Gastrocnemius medialis (tissue), 4 donors: ENCODE measurements at regions not wholly inside any gene's neighbourhood (a gene's known extent, or its start where the extent isn't known, plus 50 kb on each side); places are given as distances from the start of the nearest gene placed in this dataset.

Experiments used
- CTCF ChIP-seq, 5 experiments: fragments of 450-650 bp in 3 of 5; fragments of 200-600 bp in 2 of 5; sonication (generic) in 2 of 5; IDR thresholded peaks in 4 of 5; conservative IDR thresholded peaks in 1 of 5; 1 replicate in 4 of 5; 2 replicates in 1 of 5; pipeline ENCODE4 v1.5.1; 2016 to 2019; ENCODE audit warnings: antibody characterized with exemption in 5 of 5, mild to moderate bottlenecking in 3 of 5, moderate library complexity in 3 of 5
- POLR2A ChIP-seq, 2 donors: fragments of 450-650 bp; IDR thresholded peaks; one replicate each; pipeline ENCODE4 v1.6.1; 2017; ENCODE audit warnings: antibody characterized with exemption in 2 of 2, mild to moderate bottlenecking in 2 of 2, moderate library complexity in 2 of 2

GRCh38 chr10:109264004-109264403 lies 659.3 kb downstream of the XPNPEP1 start:
- TF ChIP-seq CTCF (IDR thresholded peaks at IDR 0.05 in 4 of 5, conservative IDR thresholded peaks at IDR 0.05 in 1 of 5), result no peak
- TF ChIP-seq POLR2A (IDR thresholded peaks at IDR 0.05), result no peak
